ENCODE measurements at regions not wholly inside any gene's neighbourhood (a gene's known extent, or its start where the extent isn't known, plus 50 kb on each side); places are given as distances from the start of the nearest gene placed in this dataset.

GRCh38 chrX:73903941-73904340 lies 51.4 kb upstream of the XIST start:
- TF ChIP-seq FOXP2 (optimal IDR thresholded peaks at IDR 0.05; ENCODE audit: borderline replicate concordance, extremely low read depth, extremely low read length, insufficient read depth) (no peak), REST (IDR thresholded peaks at IDR 0.05; ENCODE audit: insufficient read depth in 1 of 2, low read depth in 2 of 2, low read length in 2 of 2) (no peak), TAF1 (IDR thresholded peaks at IDR 0.05; ENCODE audit: borderline replicate concordance, insufficient read depth, low read length) (no peak)
